ENCODE measurements at regions not wholly inside any gene's neighbourhood (a gene's known extent, or its start where the extent isn't known, plus 50 kb on each side); places are given as distances from the start of the nearest gene placed in this dataset.

DNA sequence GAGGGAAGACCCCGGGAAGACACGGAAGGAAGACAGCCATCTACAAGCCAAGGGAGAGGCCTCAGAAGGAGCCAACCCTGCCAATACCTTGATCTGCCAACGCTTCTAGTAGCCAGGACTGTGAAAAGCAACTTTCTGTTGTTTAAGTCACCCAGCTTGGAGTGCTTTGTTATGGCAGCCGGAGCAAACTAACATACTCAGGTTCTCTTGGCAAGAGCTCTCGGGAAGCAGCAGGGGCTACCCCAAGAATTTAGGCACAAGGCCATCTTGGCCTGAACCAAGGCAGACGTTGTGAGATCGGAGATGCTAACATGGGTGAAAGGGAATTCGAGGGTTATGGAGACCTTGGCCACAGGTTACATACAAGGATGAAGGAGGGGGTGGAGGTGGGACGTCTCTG lies 78.6 kb upstream of the KLHL29 start:
- TF ChIP-seq YY1 (IDR thresholded peaks at IDR 0.05; ENCODE audit: insufficient read depth, insufficient read length) (no peak), SUZ12 (IDR thresholded peaks at IDR 0.05; ENCODE audit: extremely low read depth, insufficient read depth, insufficient read length) (no peak), ZNF274 (IDR thresholded peaks at IDR 0.05; ENCODE audit: low read depth, low read length) (no peak)
